K562 (cell line): ENCODE measurements at regions not wholly inside any gene's neighbourhood (a gene's known extent, or its start where the extent isn't known, plus 50 kb on each side); places are given as distances from the start of the nearest gene placed in this dataset.

ENCODE experiments used
- ATAC-seq: fragments of 200-7000 bp; cut with Tn5 transposase; 3 replicates; pipeline ENCODE4 v1.9.1; 2020; ENCODE audit warnings: moderate library complexity
- BruUV-seq: library from RNA; stranded (reverse); fragments of 400-500 nt; replicated peaks from 2 replicates; lab custom pipeline; 2021; lab: Mats Ljungman, UMichigan
- CTCF ChIA-PET: fragments of 300-600 bp; formaldehyde crosslinking; extraction: SDS; loops from one replicate; lab custom pipeline; 2021; ENCODE audit warnings: low intra/inter-chr PET ratio; lab: Yijun Ruan, JAX
- POLR2A ChIA-PET: fragments of 300-600, 350-650 bp; sonication (Branson Sonifier 250); formaldehyde crosslinking; extraction: SDS; loops from one replicate; lab custom pipeline; 2021; ENCODE audit warnings: antibody characterized with exemption, inconsistent platforms; lab: Yijun Ruan, JAX
- DNase-seq, 4 experiments: peaks; one replicate each; pipeline versions ENCODE4 v3.0.0 to v3.0.0-alpha.2; 2011 to 2018; ENCODE audit warnings: low spot score in 3 of 4, mixed read lengths in 3 of 4; ENCODE audit errors: extremely low read depth in 1 of 4
- FAIRE-seq: peaks from 2 replicates; lab custom pipeline; 2011; peaks lifted over from hg19 to GRCh38; lab: Jason Lieb, UNC
- H2AFZ ChIP-seq: 2 replicates; pipeline ENCODE4 v1.6.0; 2011; ENCODE audit warnings: low read depth, low read length, control low read depth, inconsistent platforms
- H3K27ac ChIP-seq: fragments of 200-600 bp; 3 replicates; pipeline ENCODE4 v1.8.0; 2011; ENCODE audit warnings: low read depth, mild to moderate bottlenecking, control low read depth, inconsistent platforms, low read length, moderate library complexity, mixed read lengths; ENCODE audit errors: extremely low read depth
- H3K27me3 ChIP-seq, 2 experiments: fragments of 300-600 bp in 1 of 2; 2 replicates in 1 of 2; 3 replicates in 1 of 2; pipeline versions ENCODE4 v1.6.0 to v1.8.0; 2011; ENCODE audit warnings: inconsistent platforms in 2 of 2, low read length in 2 of 2, mild to moderate bottlenecking in 1 of 2, mixed read lengths in 1 of 2, moderate library complexity in 1 of 2; ENCODE audit not compliant: control insufficient read depth in 2 of 2, insufficient read depth in 2 of 2
- H3K36me3 ChIP-seq: fragments of 300-600 bp; 3 replicates; pipeline ENCODE4 v1.8.0; 2011; ENCODE audit warnings: mild to moderate bottlenecking, low read length, inconsistent platforms; ENCODE audit not compliant: control insufficient read depth, insufficient read depth
- H3K4me1 ChIP-seq, 2 experiments: fragments of 200-600 bp in 1 of 2; replicated peaks in 1 of 2; 2 replicates in 1 of 2; 3 replicates in 1 of 2; pipeline versions ENCODE4 v1.5.1 to v1.8.0; 2011; ENCODE audit warnings: inconsistent platforms in 2 of 2, low read length in 2 of 2, mild to moderate bottlenecking in 1 of 2, mixed read lengths in 1 of 2, moderate library complexity in 1 of 2; ENCODE audit not compliant: control insufficient read depth in 2 of 2, insufficient read depth in 2 of 2
- H3K4me2 ChIP-seq: 2 replicates; pipeline ENCODE4 v1.6.1; 2011; ENCODE audit warnings: low read length, control low read depth, inconsistent platforms, mixed read lengths; ENCODE audit not compliant: insufficient read depth
- H3K4me3 ChIP-seq: fragments of 200-600 bp; sonication (generic), shearing (Covaris generic); 2 replicates; pipeline ENCODE4 v1.5.1; 2016; ENCODE audit warnings: control low read depth, inconsistent platforms
- H3K79me2 ChIP-seq: fragments of 200-600 bp; 3 replicates; pipeline ENCODE4 v1.8.0; 2011; ENCODE audit warnings: low read length, inconsistent platforms; ENCODE audit not compliant: control insufficient read depth, insufficient read depth
- H3K9ac ChIP-seq, 2 experiments: 2 replicates each; pipeline versions ENCODE4 v1.6.0 to v1.6.1; 2011; ENCODE audit warnings: low read depth in 2 of 2, low read length in 2 of 2, control low read depth in 1 of 2, inconsistent platforms in 1 of 2, mild to moderate bottlenecking in 1 of 2, mixed read lengths in 1 of 2; ENCODE audit not compliant: insufficient read depth in 1 of 2
- H3K9me1 ChIP-seq: one replicate; pipeline ENCODE4 v1.6.0; 2011; ENCODE audit warnings: inconsistent platforms, mild to moderate bottlenecking, low read length, moderate library complexity; ENCODE audit not compliant: control insufficient read depth, insufficient read depth
- H3K9me3 ChIP-seq: replicated peaks from 2 replicates; pipeline ENCODE4 v1.5.1; 2011; ENCODE audit warnings: low read depth, low read length, inconsistent platforms; ENCODE audit not compliant: control insufficient read depth, insufficient read depth
- H4K20me1 ChIP-seq: replicated peaks from 2 replicates; pipeline ENCODE4 v1.6.1; 2011; ENCODE audit warnings: low read length, inconsistent platforms, mixed read lengths; ENCODE audit not compliant: control insufficient read depth, insufficient read depth
- ATF3 ChIP-seq, 2 experiments: fragments of 450-650 bp in 1 of 2; sonication (generic) in 1 of 2; formaldehyde crosslinking in 1 of 2; IDR thresholded peaks in 1 of 2; conservative IDR thresholded peaks in 1 of 2; 2 replicates each; pipeline versions ENCODE4 v1.6.1 to v1.8.1; 2016 to 2023; ENCODE audit warnings: mild to moderate bottlenecking in 2 of 2, moderate library complexity in 2 of 2, inconsistent platforms in 1 of 2, missing genetic modification reagents in 1 of 2
- CHD7 ChIP-seq: fragments of 200-600 bp; sonication (generic); IDR thresholded peaks from one replicate; pipeline ENCODE4 v1.6.1; 2012; ENCODE audit warnings: mild to moderate bottlenecking, low read depth, low read length, inconsistent platforms
- CTBP1 ChIP-seq: fragments of 450-650 bp; IDR thresholded peaks from 2 replicates; pipeline ENCODE4 v1.6.1; 2016; ENCODE audit warnings: borderline replicate concordance
- GABPA ChIP-seq: fragments of 200-800 bp; sonication (Bioruptor generic); conservative IDR thresholded peaks from 2 replicates; pipeline ENCODE4 v1.6.1; 2016; ENCODE audit warnings: low read depth, missing genetic modification characterization, missing compliant biosample characterization
- GATA2 ChIP-seq: sonication (generic); formaldehyde crosslinking; IDR thresholded peaks from 2 replicates; pipeline ENCODE4 v1.4.0; 2020; ENCODE audit warnings: mild to moderate bottlenecking, missing genetic modification reagents
- MTA1 ChIP-seq: fragments of 450-650 bp; IDR thresholded peaks from 2 replicates; pipeline ENCODE4 v1.6.1; 2017; ENCODE audit warnings: borderline replicate concordance
- NFXL1 ChIP-seq: fragments of 450-650 bp; formaldehyde crosslinking; IDR thresholded peaks from 2 replicates; pipeline ENCODE4 v1.4.0; 2021; ENCODE audit warnings: mild to moderate bottlenecking
- ZKSCAN8 ChIP-seq: fragments of 200-800 bp; sonication (Bioruptor generic); IDR thresholded peaks from 2 replicates; pipeline ENCODE4 v1.6.1; 2016; ENCODE audit warnings: missing genetic modification characterization, missing compliant biosample characterization
- ZNF143 ChIP-seq: sonication (generic); formaldehyde crosslinking; IDR thresholded peaks from 2 replicates; pipeline ENCODE4 v1.9.0; 2022; ENCODE audit warnings: mild to moderate bottlenecking, missing genetic modification reagents
- ZNF212 ChIP-seq: fragments of 450-650 bp; formaldehyde crosslinking; IDR thresholded peaks from 2 replicates; pipeline ENCODE4 v1.4.0; 2020; ENCODE audit warnings: mild to moderate bottlenecking
- ZNF507 ChIP-seq: conservative IDR thresholded peaks from 2 replicates; pipeline ENCODE4 v1.6.1; 2017; ENCODE audit warnings: missing genetic modification characterization, missing compliant biosample characterization
- WGBS: fragments of 100-300 bp; shearing (Covaris generic); methylation state at CpG from one replicate; pipeline ENCODE4 v1.1.6; 2016; ENCODE audit warnings: low coverage, mixed read lengths; ENCODE audit not compliant: insufficient coverage; ENCODE audit errors: missing lambda C conversion rate; 5-methylcytosine and 5-hydroxymethylcytosine counted together
- in situ Hi-C: fragments of 300-500 bp; cut with MboI; formaldehyde crosslinking; loops from 4 replicates; pipeline ENCODE4 v1.15.0; 2018; ENCODE audit warnings: inconsistent platforms, mixed read lengths
- intact Hi-C: fragments of 100-400 bp; cut with micrococcal nuclease; formaldehyde crosslinking; loops from 2 replicates; pipeline ENCODE4 v1.14.2; 2022

- no peaks in the 10 kb centered on the region for H3K36me3 ChIP-seq
- H3K4me1 ChIP-seq: no peaks in the 10 kb centered on the region
- H3K9me1 ChIP-seq: no peaks in the 10 kb centered on the region
- TF ChIP-seq CHD7 (no peak), GATA2 (CRISPR knock-in tag) (no peak), ZNF212 (no peak), ZNF143 (no peak), CTBP1 (no peak), ZKSCAN8 (CRISPR knock-in tag) (no peak), GABPA (no peak), MTA1 (no peak), ZNF507 (no peak), ATF3 (IDR thresholded peaks at IDR 0.05) (no peak), ATF3 (CRISPR knock-in tag; conservative IDR thresholded peaks at IDR 0.05) (no peak), NFXL1 (CRISPR knock-in tag) (no peak)
- no peak for FAIRE-seq
- CTCF ChIA-PET: no interaction called here
- no peaks in the 10 kb centered on the region for H3K9me3 ChIP-seq
- no peak for DNase-seq
- H4K20me1 ChIP-seq: no peaks in the 10 kb centered on the region
- H3K79me2 ChIP-seq: no peaks in the 10 kb centered on the region
- H3K27ac ChIP-seq: no peak overlapping the region
- no peak overlapping the region for H3K4me3 ChIP-seq
- no peak overlapping the region for H3K9ac ChIP-seq
- WGBS: 0% methylated on average over 4 of the region's 4 CpGs
- H3K27me3 ChIP-seq: peaks cover 0 to 2% of the 10 kb centered on the region in 2 experiments; a peak in 1 of 5 replicates
- no TSS peak for BruUV-seq
- no peak overlapping the region for H2AFZ ChIP-seq
- POLR2A ChIA-PET: interaction anchor here (0.8 kb wide), 1 partner anchor 65 kb away, joined by 3 read pairs; no protein-coding TSS in a partner anchor
- in situ Hi-C loops (no loop called here), intact Hi-C loops (no loop called here)
- H3K4me2 ChIP-seq: no peak overlapping the region
- ATAC-seq: no peak
Observed at GRCh38 chr17:33680472-33680871, 387.4 kb upstream of the ASIC2 start.
